ENCODE measurements at regions not wholly inside any gene's neighbourhood (a gene's known extent, or its start where the extent isn't known, plus 50 kb on each side); places are given as distances from the start of the nearest gene placed in this dataset.

GRCh38 chr11:128324531-128325141 is 262.7 kb downstream of the ETS1 start:
- no TSS peak for BruUV-seq (replicated peaks)
- DNase-seq (ENCODE audit: low read depth, low spot score) (no peak), ATAC-seq (no peak), FAIRE-seq (no peak)
- Histone ChIP-seq H3K27me3 (replicated peaks in 1 of 2; ENCODE audit: control insufficient read depth in 2 of 2, insufficient read depth in 2 of 2, low read length in 1 of 2) (no peaks in the 10 kb centered on the region), H3K79me2 (ENCODE audit: control insufficient read depth, insufficient read depth, low read length) (no peaks in the 10 kb centered on the region), H3K9ac (ENCODE audit: control insufficient read depth, insufficient read depth, low read length) (no peak overlapping the region), H3K4me3 (no peak overlapping the region), H3K9me3 (replicated peaks; ENCODE audit: control insufficient read depth, insufficient read depth, low read length) (no peaks in the 10 kb centered on the region), H2AFZ (ENCODE audit: control insufficient read depth, low read depth, low read length) (no peak overlapping the region), H3K27ac (ENCODE audit: control insufficient read depth, insufficient read depth) (no peak overlapping the region), H4K20me1 (ENCODE audit: control insufficient read depth, insufficient read depth) (no peaks in the 10 kb centered on the region), H3K36me3 (ENCODE audit: control insufficient read depth in 2 of 2, insufficient read depth in 2 of 2, low read length in 1 of 2) (no peaks in the 10 kb centered on the region), H3K4me2 (ENCODE audit: control insufficient read depth, insufficient read depth) (no peak overlapping the region), H3K4me1 (ENCODE audit: control insufficient read depth, insufficient read depth, low read length) (no peaks in the 10 kb centered on the region; the same call in 1 of the 2 replicates)
- in situ Hi-C loops (cut with MboI) (no loop called here), intact Hi-C loops (cut with micrococcal nuclease; ENCODE audit: unreplicated experiment) (no loop called here)
- CTCF ChIA-PET = interaction anchor here (1.6 to 4.2 kb wide), 6 partner anchors 22 to 306 kb away, joined by 4 to 47 read pairs (median 8); no protein-coding TSS in a partner anchor
- SMC1A ChIA-PET (ENCODE audit: uncharacterized antibody, unreplicated experiment) = interaction anchor here (1.2 to 10.3 kb wide), 6 partner anchors 24 to 306 kb away, joined by 3 to 104 read pairs (median 6); no protein-coding TSS in a partner anchor
- TF ChIP-seq FOS (IDR thresholded peaks at IDR 0.05; ENCODE audit: borderline replicate concordance, extremely low read depth, insufficient read length) (no peak), NRF1 (conservative IDR thresholded peaks at IDR 0.05; ENCODE audit: low read depth, low read length) (no peak), KAT2A (conservative IDR thresholded peaks at IDR 0.05; ENCODE audit: control insufficient read depth, low read depth, low read length) (no peak), ZBTB33 (IDR thresholded peaks at IDR 0.05) (no peak), ZNF207 (IDR thresholded peaks at IDR 0.05; ENCODE audit: borderline replicate concordance) (no peak), NBN (IDR thresholded peaks at IDR 0.05) (no peak)
- RAD21 ChIA-PET (ENCODE audit: unreplicated experiment) = interaction anchor here (0.5 to 4.4 kb wide), 5 partner anchors 22 to 507 kb away, joined by 3 to 32 read pairs (median 9); no protein-coding TSS in a partner anchor
- POLR2A ChIA-PET = no interaction called here
- WGBS (ENCODE audit: insufficient coverage, insufficient replicate concordance, low lambda C conversion rate, missing lambda C conversion rate) = 77% methylated on average over 14 of the region's 14 CpGs

All from GM12878 (cell line).